Middle frontal gyrus (tissue), 1 donor: ENCODE measurements at regions not wholly inside any gene's neighbourhood (a gene's known extent, or its start where the extent isn't known, plus 50 kb on each side); places are given as distances from the start of the nearest gene placed in this dataset.

Experiments used
- DNase-seq: peaks from one replicate; pipeline ENCODE4 v3.0.0-alpha.2; 2015; ENCODE audit warnings: low spot score; ENCODE audit errors: extremely low spot score

- DNase-seq: no peak
Measured at GRCh38 chr11:127890030-127890615, 697.2 kb downstream of the ETS1 start.

- no peak for DNase-seq
Measured at GRCh38 chr11:127888386-127888785, 699.0 kb downstream of the ETS1 start.

GRCh38 chr11:127875131-127875530 is 712.2 kb downstream of the ETS1 start:
- no peak for DNase-seq

- DNase-seq: peak; percentile 13
Measured at GRCh38 chr11:127873478-127873877, 713.9 kb downstream of the ETS1 start.

DNA sequence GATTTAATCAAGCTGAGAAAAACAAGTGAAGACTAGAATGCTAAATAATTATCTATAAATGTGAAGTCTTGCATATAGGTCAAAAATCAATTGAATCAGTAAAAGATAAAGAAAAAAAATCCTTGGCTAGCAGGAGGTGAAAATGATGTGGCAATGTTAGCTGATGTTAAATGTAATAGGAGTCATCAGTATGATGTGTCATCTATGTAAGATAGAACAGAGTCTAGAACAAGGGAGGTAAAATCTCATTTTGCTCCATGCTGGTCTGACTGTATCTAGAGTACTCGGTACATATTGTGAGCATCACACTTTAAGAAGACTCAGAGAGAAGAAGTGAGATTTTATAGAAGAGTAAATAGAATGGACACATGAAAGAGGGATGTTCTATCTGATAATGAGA is 721.2 kb downstream of the ETS1 start:
- no peak for DNase-seq

DNA sequence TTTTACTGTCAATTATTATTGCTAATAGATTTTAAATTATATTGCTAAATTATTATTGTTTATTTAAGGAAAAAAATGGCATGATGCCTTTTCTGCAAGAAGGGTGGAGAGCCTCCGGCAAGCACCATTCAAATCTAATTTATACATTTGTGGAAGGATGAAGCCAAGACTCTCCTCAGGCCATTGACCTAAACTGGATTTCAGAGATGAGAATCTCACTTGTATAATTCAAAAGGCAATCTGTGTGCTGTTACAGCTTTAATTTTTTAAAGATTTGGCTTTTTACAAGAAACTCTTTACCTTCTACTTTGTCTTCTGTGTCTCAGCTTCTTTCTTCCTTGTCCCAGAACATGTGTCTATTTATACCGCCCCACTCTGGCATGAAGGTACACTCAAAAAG is 722.5 kb downstream of the ETS1 start:
- DNase-seq: no peak

DNA sequence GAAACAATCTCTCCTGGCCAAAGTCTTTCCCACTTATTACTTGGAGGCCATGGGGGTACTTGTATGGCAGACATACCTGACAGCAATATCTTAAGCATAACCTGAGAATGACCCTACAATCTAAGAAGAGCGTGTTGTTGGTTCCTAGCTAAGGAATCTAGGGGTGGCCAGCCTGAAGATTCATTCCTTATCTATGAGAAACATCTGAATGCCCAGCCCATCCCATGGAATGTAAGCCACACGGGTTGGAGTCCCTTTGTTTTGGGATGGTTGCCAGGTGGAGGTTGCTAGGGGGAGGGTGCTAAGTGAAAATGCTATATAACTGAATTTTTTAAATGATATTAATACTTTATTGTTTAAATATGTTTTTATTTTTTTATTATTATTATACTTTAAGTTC is 725.0 kb downstream of the ETS1 start:
- no peak for DNase-seq

DNA sequence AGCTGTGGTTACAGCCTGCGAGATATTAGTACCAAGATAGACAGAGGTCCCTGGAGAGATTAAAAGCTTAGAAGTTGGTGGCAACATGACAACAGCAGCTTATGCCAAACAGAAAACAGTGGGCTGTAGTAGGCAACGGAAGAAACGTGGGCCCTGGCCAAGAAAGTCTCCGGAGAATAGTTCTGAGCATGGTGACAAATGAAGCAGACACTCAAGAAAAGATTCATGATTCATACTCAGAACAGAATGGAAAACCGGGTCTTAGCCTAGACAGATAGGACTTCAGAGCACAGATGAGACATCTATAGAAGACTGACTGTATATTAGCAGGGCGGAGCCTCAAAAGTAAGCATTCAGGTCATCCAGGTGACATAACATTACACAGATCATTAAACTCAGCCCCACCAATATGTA is 727.4 kb downstream of the ETS1 start:
- DNase-seq: no peak

DNA sequence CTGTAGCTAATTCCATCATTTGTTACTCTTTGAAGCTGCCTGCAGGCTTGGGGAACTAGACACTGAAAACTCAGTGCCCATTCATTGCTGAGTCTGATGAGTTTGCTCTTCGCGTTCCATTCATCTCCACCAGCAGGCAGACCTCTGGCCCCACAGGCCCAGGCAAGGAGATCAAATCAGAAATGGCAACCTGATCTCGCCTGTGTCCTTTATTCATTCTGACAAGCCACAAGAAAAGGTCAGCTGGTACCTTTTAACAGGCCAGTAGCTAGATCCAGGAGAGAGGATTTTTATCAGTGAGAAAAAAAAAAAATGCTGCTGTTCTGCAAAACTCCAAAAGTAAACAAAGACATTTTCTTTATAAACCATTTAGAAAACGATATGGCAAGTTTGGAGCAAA is 742.5 kb downstream of the ETS1 start:
- no peak for DNase-seq

DNA sequence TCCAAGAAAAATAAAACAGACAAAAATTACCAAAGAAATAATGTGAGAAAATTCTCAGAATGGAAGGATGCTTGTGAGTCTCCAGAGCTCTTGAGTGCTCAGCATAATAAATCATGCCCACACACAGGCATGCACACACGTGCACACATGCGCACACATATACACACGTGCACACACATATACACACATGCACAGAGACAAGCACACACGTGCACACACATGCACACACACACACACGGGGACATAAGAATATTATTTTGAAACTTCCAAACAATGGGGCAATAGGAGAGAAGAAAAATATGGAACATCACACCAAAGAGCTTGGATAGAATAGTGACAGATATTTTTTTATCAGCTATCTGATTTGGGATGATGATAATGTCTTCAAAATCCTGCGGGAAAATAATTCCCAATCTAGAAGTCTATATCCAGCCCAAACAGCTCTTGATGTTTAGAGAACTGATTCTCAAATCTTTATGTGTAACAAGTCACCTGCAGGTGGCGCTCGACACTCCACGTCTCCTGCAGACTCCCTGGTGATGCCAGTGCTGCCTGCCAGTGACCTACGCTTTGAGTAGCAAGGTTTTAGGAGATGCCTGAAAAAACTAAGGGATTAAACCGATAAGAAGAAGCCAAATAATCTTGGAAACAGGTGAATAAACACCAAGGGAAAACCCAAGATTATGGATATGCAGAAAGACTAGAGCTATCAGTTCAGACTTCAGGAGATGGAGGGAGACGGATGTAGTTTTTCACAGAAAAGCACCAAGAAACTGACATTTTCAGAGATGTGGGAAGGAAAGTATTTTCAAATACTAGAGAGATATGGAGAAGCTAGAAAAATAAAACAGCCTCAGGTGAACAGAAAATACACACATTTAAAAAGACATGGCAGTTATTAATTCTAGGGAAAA is 743.6 kb downstream of the ETS1 start:
- peak; percentile 41 for DNase-seq

- DNase-seq: no peak
Measured at GRCh38 chr11:127825183-127825582, 762.2 kb downstream of the ETS1 start.

DNA sequence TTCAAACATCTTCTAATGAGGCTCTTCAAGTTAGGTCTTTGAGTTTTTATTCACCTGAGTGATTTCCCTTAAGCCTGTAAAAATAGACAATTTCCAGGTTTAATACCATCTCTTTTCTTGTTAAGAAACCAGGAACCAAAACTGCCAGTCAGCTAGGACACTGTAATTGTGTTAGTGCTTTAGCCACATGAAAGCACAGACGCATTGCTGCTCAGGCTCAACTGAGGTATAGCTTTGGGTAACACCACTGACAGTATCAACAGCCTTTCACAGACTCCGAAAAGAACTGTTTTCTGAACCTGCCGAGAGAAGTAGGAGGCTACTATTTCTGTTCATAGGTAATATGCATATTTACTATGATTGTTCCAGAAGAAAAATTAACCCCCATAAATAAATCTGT is 768.7 kb downstream of the ETS1 start:
- DNase-seq: no peak

DNA sequence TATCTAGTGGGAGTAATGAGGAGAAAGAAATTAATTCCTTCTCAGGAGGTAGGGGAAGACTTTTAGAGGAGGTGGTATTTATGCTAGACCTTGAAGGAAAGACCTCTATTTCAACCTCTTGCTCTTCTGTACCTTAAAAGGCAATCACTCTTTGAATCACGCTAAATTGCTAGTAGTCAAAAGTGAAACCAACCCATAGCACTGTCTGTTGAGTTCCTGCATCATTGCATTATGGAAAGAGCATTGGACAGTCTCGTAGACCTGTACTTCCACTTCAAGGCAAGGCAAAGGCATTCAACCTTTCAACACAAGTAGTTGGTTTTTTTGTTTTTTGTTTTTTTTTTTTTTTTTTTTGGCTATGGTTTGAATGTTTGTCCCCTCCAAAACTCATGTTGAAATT is 770.4 kb downstream of the ETS1 start:
- DNase-seq: no peak

DNA sequence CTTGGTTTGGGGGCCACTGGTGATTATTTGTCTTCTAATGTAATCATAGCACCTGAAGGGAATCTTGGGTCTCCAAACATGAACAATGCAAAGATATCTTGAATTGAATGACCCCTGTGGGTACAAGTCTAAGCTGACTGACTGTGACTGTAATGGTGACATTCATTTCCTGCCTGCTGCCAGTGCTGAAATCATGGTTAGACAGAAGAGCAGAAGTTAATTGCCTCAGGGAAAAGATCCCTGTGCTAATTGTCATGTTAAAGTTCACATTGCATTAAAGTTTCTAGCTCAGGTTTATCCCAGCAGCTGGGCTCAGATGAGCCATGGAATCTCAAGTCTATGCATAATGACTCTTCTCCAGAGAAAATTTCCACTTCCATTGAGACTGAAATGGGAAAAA is 772.0 kb downstream of the ETS1 start:
- no peak for DNase-seq

DNA sequence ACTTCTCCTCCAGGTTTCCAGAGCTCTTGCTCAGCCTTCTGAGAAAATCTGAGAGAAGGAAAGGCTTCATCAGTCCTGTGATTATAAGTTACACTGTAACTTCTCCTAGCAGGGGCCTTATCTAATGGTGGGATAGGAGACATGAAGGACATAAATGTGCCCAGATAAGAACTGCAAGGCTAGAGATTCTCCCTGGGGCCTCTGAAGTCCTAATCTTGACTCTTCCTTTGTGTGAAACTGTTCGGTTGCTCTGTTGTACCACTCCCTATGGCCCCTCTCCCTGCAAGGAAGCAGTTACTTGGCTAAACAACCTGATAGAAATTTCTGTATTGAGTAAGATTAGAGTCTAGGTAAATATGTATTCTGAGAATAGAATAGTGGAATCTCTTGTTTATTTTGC is 780.9 kb downstream of the ETS1 start:
- no peak for DNase-seq

GRCh38 chr11:127805771-127806170 is 781.6 kb downstream of the ETS1 start:
- no peak for DNase-seq

DNA sequence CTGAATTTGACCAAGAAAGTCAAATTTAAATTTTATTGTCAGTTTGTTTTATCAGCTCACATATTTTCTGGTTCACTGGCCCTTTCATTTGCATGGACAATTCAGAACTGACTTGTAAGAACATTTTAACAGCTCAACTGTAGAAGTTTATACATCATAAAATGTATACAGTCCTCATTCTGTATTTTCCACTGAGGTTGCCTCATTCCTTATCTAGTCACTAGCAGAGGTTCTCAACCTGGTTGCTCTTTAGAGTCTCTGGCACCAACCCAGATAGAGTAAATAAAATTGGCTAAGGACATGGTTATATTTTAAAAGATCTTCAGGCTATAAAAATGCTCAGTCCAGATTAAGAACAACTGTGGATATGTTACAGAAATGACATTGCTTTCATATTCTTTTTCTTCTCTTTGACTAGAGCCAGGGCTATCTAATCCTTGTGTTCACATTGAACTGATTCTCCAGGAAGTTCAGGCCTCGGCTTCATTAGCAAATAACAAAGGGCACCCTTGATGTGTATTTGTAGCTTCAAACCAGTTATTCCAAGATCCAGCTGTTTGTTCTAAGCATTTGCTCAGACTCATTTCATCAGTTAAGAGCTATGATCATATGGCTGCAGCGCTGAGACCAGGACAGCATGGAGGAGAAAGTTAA is 782.5 kb downstream of the ETS1 start:
- DNase-seq: no peak

DNA sequence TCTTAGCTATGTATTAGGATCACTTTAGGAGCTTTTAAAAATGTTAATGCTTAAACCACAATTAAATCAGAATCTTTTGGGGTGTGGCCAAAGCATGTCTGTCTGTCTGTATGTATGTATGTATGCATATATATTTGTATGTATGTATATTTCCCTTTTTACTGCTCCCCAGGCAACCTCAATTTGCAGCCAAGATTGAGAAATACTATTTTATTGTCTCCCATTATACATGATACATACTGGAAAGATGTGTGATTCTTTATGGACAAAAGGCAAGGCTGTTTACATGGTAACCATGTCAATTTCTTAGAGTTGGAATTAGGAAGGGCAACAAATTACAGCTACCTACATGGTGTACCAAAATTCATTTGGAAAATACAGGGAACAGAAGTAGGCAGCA is 783.6 kb downstream of the ETS1 start:
- DNase-seq: no peak

DNA sequence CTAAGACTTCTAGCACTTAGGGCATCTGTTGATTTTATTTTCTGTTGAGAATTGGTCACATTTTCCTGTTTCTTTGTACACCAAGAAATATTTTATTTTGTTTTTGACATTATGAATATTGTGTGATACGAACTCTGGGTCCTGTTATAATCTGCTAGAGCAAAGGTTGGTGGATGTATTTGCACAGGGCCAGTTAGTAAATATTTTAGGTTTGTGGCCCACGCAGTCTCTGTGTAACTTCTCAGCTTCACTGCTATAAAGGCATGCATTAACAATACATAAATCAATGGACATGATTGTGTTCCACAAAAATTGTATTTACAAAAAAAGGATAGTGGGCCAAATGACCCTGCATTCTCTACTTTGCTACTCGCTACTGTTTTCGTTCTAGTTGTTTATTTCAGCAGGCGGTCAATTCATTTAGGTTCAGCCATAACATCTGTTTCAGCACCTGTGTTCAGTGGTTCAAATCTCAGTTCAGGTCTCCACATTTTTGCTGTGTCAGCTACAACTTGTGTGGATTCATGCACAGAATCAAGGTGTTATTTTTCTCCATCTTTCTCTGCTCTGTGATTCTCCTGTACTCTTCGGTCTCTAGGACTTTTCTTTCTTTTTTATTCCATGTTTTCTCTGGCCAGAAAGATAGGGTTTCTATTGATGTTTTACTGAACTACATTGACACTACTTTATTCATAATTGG is 786.2 kb downstream of the ETS1 start:
- DNase-seq: no peak

DNA sequence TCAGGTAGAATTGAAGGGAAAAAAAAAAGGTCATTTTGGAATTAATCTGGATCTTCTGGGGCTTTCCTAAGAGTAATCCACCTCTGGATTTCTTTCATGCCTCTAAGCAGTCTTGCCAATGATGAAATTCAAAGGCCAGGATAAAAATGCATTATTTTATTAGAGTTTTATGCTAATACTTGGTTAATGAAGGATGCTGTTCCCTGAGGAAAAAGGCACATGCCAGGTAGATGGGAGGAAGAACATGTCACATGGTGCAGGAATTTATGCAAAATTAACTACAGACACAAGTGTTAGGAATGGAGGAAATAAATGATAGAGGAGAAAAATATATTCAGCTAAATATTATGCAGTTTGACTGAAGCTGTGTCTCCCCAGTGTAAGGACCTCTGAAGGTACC is 792.0 kb downstream of the ETS1 start:
- no peak for DNase-seq

DNA sequence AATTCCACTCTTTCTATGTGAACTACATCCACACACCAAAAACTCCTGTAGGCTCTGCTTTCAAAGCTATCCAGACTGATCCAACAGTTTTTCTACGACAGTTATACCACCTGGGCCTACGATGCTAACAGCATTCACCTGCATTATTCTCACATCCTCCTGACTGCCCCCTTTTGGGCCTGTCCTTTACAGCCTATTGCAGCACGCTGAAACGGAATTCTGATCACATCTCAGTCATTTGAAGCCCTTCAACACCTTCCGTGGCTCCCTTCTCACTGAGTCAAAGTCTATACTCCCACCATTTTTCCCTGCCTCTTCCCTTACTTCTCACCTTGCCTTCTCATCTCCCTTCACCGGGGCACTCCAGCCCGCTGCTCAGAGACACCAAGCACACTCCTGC is 791.3 kb upstream of the KIRREL3 start:
- no peak for DNase-seq

- no peak for DNase-seq
Measured at GRCh38 chr11:127790592-127790991, 790.0 kb upstream of the KIRREL3 start.
